Fibroblast of skin of left biceps (primary cell): ENCODE measurements at regions not wholly inside any gene's neighbourhood (a gene's known extent, or its start where the extent isn't known, plus 50 kb on each side); places are given as distances from the start of the nearest gene placed in this dataset.

Source experiments
- DNase-seq, 2 experiments: peaks; one replicate each; pipeline ENCODE4 v3.0.0-alpha.2; 2013; ENCODE audit warnings: low read depth in 2 of 2

DNA sequence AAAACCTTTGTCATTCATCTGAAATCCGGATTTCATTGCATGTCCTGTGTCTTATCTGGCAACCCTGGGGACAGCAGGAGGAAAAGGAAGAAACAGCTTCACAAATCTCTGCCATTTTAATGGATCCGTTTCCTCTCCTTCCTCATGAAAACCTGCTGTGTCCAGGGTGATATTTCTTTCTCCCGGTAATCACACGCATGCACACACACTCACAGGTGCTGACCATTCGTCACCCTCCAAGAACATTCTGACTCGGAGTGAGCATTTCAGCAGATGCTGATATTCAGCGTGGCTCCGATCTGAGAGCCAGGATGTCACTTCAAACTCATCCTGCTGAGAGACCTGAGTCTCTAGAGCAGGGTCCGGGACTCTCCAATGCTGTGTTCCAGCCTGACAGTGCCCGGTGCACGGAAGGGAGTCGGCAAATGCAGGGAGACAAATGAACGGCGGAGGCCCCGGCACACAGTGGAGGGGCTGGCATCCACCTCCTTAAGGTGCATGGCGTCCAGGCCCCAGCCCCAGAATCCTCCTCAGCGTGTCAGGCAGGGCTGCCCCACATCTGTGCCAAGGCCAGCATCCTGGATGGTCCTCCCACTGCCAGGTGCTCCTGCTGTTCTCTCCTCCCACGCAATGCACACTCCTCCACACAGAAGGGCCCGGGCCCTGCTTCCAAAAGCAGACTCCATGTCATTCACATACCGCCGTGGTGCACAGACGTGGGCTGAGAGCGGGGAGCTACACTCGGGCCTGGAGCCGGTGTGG lies 70.7 kb downstream of the RBFOX3 start:
- DNase-seq = no peak

DNA sequence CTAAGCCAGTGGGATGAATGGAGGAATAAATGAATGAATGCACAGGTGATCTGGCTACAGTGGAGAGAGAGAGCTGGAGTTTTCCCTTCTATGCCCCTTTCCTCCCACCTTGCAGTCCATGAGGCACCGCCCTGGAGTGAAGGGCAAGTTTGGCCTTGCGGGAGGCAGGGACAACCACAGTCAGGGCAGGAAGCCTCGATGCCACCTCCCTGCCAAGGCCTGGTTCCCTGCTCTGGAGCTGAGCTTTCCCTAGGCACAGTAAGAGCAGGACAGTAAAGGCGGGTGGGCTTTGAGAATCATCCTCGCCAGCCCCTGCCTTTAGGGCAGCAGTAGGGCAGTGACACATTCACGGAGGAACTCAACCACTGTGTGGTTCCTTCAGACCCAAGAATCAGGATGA lies 72.6 kb downstream of the RBFOX3 start:
- no peak for DNase-seq

DNA sequence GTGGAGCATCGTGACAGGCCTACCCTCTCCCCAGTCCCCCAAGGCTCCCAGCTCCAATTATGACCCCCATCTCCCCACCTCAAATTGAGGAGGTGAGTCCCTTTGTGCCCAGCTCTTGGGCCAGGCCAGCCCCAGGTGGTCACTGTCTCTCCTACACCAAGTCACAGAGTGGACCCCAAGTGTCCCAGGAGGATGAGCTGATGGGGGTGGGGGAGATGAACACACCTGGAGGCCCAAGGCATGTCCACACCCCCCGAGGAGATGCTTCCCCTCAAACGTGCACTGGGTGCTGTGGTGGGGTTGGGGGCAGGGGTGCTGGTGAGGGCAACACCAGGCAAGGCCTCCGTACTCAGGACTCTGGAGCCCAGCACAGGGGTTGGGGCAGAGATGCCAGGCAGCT lies 73.2 kb downstream of the RBFOX3 start:
- DNase-seq = no peak

- no peak for DNase-seq
Observed at GRCh38 chr17:79537061-79537460, 73.8 kb downstream of the RBFOX3 start.

- DNase-seq = no peak
Observed at GRCh38 chr17:79536212-79536840, 74.5 kb downstream of the RBFOX3 start.

GRCh38 chr17:79535728-79536025 lies 75.2 kb downstream of the RBFOX3 start:
- DNase-seq = no peak

DNA sequence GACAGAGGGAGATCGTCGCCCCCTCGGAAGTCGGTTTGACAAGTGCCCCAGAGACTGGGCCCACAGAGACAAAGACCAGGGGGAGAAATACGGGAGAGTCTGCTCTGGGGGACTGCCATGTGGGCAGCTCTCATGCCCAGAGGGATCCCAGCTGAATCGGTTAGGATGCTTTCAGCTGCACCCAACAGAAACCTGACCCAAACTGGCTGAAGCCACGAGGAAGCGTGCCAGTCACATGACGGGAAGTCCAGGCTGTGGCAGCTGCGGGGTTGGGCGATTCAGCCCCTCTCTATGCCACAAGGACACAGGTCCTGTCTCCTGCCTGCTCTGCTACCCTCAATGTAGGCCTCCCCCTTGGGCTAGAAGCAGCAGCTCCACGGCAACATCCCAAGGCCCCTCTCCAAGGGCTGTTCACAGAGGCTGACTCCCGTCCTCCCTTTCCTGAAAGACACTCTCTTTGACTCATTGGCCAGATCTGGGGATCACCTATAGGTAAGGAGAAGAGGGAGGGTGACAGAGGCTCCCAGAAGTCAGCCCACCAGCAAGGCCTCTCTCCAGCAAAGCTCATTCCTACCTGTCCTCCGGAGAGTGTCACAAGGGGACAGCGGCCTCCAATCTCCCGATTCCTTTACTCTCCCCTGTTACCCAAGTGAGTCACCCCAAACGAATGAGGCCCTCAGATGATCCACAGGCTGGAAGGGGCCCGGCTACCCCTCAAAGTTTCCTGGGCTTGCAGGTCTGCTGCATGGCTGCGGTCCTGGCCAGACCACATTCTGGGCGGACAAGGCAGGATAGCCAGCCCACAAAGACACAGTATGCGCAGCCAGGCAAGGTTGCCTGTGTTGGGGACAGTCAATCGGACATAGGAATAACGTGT lies 75.8 kb downstream of the RBFOX3 start:
- no peak for DNase-seq

GRCh38 chr17:79534111-79534510 lies 76.7 kb downstream of the RBFOX3 start:
- DNase-seq = no peak

DNA sequence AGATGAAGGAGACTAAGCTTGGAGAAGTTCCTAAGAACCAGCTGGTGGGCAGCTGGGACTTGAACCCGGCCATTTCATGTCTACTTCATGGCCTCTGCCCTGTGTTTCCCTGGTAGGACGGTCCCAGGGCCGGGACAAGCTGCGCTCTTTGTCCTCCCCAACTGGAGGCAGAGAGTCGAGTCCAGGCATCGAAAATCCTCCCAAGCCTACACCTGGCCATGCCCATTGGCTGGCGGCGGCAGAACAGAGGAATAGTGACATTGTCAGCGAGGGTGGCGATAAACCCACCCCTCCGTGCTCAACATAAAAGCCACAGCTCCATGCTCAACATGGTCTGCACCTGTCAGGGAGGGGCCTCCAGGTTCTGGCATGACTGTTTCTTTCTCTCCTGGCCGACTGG lies 77.7 kb downstream of the RBFOX3 start:
- no peak for DNase-seq

GRCh38 chr17:79532107-79532790 lies 78.6 kb downstream of the RBFOX3 start:
- DNase-seq = no peak

- no peak for DNase-seq
Observed at GRCh38 chr17:79531191-79532095, 79.4 kb downstream of the RBFOX3 start.

- no peak for DNase-seq
Observed at GRCh38 chr17:79530361-79531105, 80.3 kb downstream of the RBFOX3 start.

DNA sequence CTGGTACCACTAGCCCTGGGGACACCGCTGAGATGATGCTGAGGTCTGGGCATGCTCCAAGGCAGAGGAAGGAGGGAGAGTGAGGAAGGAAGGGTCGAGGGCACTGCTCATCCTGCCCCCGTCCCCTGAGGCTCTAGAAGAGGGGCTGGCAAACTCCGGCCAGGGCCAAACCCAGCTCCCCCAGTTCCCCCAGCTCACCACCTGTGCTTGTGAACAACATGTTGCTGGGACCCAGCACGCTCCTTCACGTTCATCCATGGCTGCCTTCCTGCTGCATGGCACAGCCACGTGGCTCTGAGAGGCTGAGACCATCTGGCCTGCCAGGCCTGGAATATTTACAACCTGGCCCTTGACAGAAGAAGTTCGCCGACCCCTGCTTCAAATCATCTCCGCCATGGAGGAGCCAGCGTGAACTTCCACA lies 81.2 kb downstream of the RBFOX3 start:
- DNase-seq = no peak

- DNase-seq = no peak
Observed at GRCh38 chr17:79528592-79529125, 82.2 kb downstream of the RBFOX3 start.

GRCh38 chr17:79527306-79527705 lies 83.5 kb downstream of the RBFOX3 start:
- DNase-seq = no peak

DNA sequence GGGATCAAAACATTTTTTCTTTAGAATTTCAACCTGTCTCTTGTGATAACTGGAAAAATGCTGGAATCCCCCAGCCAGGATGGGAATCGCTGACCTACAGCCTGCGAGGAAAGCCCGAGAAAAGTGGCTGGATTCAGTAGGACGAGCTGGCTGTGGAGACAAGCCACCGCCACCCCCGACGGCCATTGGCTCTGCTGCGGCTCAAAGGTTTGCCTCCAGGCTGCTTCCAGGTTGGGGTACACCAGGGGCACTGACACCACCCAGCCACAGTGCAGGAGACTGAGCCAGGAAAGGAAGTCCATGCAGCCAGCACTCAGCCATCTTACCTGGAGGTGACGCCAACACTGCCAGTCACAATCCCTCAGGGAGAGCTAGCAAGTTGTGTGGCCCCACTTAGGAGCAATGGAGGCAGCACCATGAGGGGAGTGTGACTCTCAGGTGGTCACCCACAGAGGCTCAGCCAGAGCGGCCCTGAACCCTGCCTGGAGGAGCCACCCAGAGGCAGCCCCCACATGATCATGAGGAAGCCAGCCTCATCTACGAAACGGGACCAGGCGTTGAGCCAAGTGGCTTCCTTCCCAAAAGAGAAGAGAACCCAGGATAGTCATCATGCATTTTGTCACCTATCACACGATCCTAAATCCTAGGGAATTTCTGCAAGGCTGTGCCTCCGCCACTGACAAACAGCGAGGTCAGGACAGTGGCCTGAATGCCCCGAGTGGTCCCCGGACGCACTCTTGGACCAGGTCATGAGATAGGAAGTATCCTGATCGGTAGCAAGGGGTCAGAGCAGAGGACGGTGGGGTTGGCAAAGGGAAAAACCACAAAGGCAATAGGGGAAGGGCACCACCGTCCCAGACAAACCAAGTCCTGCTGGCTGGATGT lies 84.8 kb downstream of the RBFOX3 start:
- DNase-seq = no peak

DNA sequence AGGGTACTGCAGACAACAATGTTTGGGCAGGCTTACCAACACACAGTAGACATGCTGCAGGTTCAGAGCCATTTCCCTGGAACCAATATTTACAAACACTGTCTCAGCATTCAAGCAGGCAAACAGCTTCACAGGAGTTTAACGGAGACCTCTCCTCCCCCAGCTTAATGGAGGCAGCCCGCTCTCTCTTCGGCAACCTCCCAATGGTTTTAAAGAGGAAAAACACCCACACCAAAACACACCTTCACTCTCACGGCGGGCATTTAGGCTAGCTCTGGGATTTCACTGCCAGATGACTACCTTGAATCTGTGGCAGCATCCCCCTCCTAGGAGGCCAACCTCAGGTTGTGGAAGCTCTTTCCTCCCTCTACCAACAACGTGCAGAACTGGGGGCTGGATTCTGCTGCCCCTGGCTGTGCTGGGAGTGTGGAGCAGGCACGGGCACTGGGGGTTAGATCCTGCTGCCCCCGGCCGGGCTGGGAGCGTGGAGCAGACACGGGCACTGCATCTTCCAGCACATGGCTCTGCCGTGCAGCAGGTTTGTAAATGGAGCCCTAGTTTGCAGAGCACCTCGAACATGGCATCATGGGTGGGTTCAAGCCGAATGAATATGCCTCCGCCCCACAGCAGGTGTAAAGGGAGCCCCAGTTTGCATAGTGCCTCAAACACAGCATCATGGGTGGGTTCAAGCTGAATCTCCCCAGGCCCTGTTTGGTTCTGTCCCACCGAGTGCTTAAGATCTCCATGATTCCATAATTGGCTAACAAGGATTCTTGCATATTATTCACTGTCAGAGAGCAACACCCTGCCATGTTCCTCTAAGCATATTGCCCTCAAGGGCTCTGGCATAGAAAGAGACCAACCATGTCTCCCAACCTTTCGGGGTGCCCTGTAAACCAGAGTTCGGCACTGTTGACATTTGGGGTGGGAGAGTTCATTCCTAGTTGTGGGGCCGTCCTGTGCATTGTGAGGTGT lies 86.4 kb downstream of the RBFOX3 start:
- no peak for DNase-seq

DNA sequence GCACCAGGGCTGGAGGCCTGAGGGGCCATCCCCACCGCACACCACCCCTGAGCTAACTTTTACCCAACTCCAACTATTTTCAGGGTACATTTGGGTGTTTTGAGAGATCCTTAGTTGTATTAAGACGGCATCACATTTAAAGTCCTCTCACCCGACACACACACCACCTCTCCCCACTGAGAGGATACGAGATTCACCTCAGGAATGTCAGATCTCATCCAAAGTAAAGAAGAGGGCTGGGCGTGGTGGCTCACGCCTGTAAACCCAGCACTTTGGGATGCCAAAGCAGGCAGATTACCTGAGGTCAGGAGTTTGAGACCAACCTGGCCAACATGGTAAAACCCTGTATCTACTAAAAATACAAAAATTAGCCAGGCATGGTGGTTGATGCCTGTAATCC lies 88.4 kb downstream of the RBFOX3 start:
- no peak for DNase-seq
